Activated effector memory CD4-positive, alpha-beta T cell treated with anti-CD3 and anti-CD28 coated beads, Interleukin-2, amount 50 U/mL, for 16 hours (primary cell): ENCODE measurements at regions not wholly inside any gene's neighbourhood (a gene's known extent, or its start where the extent isn't known, plus 50 kb on each side); places are given as distances from the start of the nearest gene placed in this dataset.
"Not testable (repeated sequence)": the region's sequence is repeated elsewhere in the genome, so short reads cannot be mapped to it uniquely, and the experiment has no call there.

Experiments used
- DNase-seq: peaks from one replicate; pipeline ENCODE4 v3.0.0-alpha.2; 2020

GRCh38 chr22:11360632-11361031, 4167.4 kb upstream of the OR11H1 start:
- no peak for DNase-seq

DNA sequence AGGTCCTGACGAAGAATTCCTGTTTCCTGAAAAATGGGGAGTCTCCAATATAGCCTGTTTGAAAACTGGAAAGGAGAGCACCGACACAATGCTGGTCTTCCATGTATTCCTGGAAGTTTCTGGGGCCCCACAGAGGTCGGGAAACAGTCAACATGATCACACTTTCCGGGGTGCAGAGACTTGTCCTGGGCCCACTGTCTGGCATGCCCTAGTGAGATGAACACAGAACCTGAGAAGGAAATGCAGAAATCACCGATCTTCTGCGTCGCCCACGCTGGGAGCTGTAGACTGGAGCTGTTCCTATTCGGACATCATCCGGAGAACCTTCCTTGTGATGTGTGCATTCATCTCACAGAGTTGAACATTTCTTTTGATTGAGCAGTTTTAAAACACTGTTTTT, 4166.5 kb upstream of the OR11H1 start:
- DNase-seq: not testable (repeated sequence)

- not testable (repeated sequence) for DNase-seq
These were observed 4158.2 kb upstream of the OR11H1 start for GRCh38 chr22:11369612-11370307.

- DNase-seq: not testable (repeated sequence)
These were observed 4157.7 kb upstream of the OR11H1 start for GRCh38 chr22:11370311-11370710.
